ENCODE measurements at regions not wholly inside any gene's neighbourhood (a gene's known extent, or its start where the extent isn't known, plus 50 kb on each side); places are given as distances from the start of the nearest gene placed in this dataset.

DNA sequence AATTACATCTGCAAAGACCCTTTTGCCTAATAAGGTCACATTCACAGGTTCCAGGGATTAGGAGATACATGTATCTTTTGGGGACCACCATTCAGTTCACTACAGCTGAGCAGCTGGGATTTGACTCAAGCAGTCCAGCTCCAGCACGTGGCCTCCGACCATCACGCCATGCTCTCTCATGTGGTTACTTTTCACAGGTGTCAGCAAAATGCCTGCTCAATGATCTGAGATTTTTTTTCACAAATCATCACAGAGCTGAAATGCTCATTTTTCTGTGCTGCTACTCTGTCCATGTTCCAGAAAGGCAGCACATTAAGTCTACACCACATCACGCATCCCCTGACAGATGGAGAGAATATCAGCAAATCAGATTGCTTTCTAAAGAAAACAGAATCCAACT lies 98.5 kb upstream of the RMDN2 start:
- Histone ChIP-seq H3K27ac (ENCODE audit: low read depth in 1 of 2, low read length in 1 of 2) (no peak overlapping the region), H3K27me3 (ENCODE audit: control insufficient read depth in 2 of 2, insufficient read depth in 1 of 2, low read length in 1 of 2) (no peaks in the 10 kb centered on the region), H3K4me3 (ENCODE audit: low read length in 2 of 2) (no peak overlapping the region), H3K9me3 (ENCODE audit: control insufficient read depth in 2 of 2, insufficient read depth in 1 of 2, low read length in 1 of 2) (no peaks in the 10 kb centered on the region), H3K4me1 (ENCODE audit: control insufficient read depth in 2 of 2, insufficient read depth in 2 of 2, low read length in 2 of 2) (peaks cover 2 to 18% of the 10 kb centered on the region in 2 donors), H3K36me3 (ENCODE audit: control insufficient read depth in 2 of 2, insufficient read depth in 2 of 2, low read length in 1 of 2) (no peaks in the 10 kb centered on the region)
- DNase-seq (ENCODE audit: low read depth in 6 of 9, low spot score in 9 of 9), result no peak
- WGBS, result 46% methylated on average over 4 of the region's 4 CpGs

DNA sequence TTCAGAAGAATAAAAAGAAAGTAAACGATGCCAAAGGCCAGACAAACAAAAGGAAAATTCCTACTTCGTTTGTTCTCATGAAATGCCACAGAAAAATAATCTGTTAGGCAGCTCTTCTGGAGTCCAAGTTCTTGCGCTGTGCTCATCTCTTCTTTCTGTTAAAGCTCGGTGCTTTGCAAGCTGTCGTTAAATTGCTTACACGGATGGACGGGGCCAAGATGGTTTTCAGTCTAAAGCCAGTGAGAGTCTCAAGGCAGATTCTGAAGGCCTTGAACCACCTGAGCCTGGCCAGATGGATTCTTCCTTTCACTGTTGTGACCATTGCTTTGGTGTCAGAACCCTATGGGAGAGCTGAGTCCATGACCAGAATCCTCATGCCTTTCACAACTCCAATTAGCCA lies 97.6 kb upstream of the RMDN2 start:
- DNase-seq (ENCODE audit: low read depth in 6 of 9, low spot score in 9 of 9), result no peak
- Histone ChIP-seq H3K36me3 (ENCODE audit: control insufficient read depth in 2 of 2, insufficient read depth in 2 of 2, low read length in 1 of 2) (no peaks in the 10 kb centered on the region), H3K27ac (ENCODE audit: low read depth in 1 of 2, low read length in 1 of 2) (no peak overlapping the region), H3K9me3 (ENCODE audit: control insufficient read depth in 2 of 2, insufficient read depth in 1 of 2, low read length in 1 of 2) (no peaks in the 10 kb centered on the region), H3K4me1 (ENCODE audit: control insufficient read depth in 2 of 2, insufficient read depth in 2 of 2, low read length in 2 of 2) (peaks cover 2 to 21% of the 10 kb centered on the region in 2 donors), H3K4me3 (ENCODE audit: low read length in 2 of 2) (no peak overlapping the region), H3K27me3 (ENCODE audit: control insufficient read depth in 2 of 2, insufficient read depth in 1 of 2, low read length in 1 of 2) (no peaks in the 10 kb centered on the region)
- 98% methylated on average over 7 of the region's 7 CpGs for WGBS

DNA sequence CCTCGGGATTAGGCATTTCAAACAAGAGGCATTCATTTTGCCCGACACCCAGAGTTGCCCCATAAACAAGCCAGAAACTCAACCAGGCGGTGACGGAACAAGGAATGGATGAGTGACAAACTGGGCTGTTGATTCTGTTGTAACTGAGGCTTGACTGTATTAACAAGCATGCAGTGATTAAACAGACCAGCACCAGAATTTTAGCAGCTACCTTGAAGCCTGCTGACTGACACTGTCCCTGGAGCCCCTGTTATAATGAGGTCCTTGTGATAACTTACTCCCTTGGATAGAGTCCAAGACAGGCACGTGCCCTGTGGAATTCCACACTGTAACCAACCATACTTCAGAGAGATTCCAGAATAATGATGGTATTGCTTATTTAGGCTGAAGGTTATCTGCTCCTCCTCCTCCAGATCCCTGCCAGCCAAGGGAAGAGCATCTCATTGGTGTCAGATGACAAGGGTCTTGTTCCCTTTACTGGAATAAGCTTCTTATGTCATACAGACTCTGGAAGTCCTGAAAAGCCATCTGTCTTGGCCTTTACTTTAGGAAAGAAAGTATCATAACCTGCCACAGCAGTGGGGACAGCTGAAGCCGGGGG lies 97.1 kb upstream of the RMDN2 start:
- Histone ChIP-seq H3K36me3 (ENCODE audit: control insufficient read depth in 2 of 2, insufficient read depth in 2 of 2, low read length in 1 of 2) (no peaks in the 10 kb centered on the region), H3K4me1 (ENCODE audit: control insufficient read depth in 2 of 2, insufficient read depth in 2 of 2, low read length in 2 of 2) (peaks cover 0 to 21% of the 10 kb centered on the region in 2 donors), H3K9me3 (ENCODE audit: control insufficient read depth in 2 of 2, insufficient read depth in 1 of 2, low read length in 1 of 2) (no peaks in the 10 kb centered on the region), H3K27me3 (ENCODE audit: control insufficient read depth in 2 of 2, insufficient read depth in 1 of 2, low read length in 1 of 2) (no peaks in the 10 kb centered on the region), H3K4me3 (ENCODE audit: low read length in 2 of 2) (no peak overlapping the region), H3K27ac (ENCODE audit: low read depth in 1 of 2, low read length in 1 of 2) (no peak overlapping the region)
- 82% methylated on average over 6 of the region's 6 CpGs for WGBS
- no peak for DNase-seq (ENCODE audit: low read depth in 6 of 9, low spot score in 9 of 9)

- Histone ChIP-seq H3K36me3 (ENCODE audit: control insufficient read depth in 2 of 2, insufficient read depth in 2 of 2, low read length in 1 of 2) (no peaks in the 10 kb centered on the region), H3K4me3 (ENCODE audit: low read length in 2 of 2) (no peak overlapping the region), H3K27me3 (ENCODE audit: control insufficient read depth in 2 of 2, insufficient read depth in 1 of 2, low read length in 1 of 2) (no peaks in the 10 kb centered on the region), H3K27ac (ENCODE audit: low read depth in 1 of 2, low read length in 1 of 2) (no peak overlapping the region), H3K9me3 (ENCODE audit: control insufficient read depth in 2 of 2, insufficient read depth in 1 of 2, low read length in 1 of 2) (no peaks in the 10 kb centered on the region), H3K4me1 (ENCODE audit: control insufficient read depth in 2 of 2, insufficient read depth in 2 of 2, low read length in 2 of 2) (peaks cover 0 to 21% of the 10 kb centered on the region in 2 donors)
- 18% methylated on average over 3 of the region's 3 CpGs for WGBS
- DNase-seq (ENCODE audit: low read depth in 6 of 9, low spot score in 9 of 9), result peak in 1 of 9 donors; percentile 19
Measured at GRCh38 chr2:37829202-37829601, 95.9 kb upstream of the RMDN2 start.

DNA sequence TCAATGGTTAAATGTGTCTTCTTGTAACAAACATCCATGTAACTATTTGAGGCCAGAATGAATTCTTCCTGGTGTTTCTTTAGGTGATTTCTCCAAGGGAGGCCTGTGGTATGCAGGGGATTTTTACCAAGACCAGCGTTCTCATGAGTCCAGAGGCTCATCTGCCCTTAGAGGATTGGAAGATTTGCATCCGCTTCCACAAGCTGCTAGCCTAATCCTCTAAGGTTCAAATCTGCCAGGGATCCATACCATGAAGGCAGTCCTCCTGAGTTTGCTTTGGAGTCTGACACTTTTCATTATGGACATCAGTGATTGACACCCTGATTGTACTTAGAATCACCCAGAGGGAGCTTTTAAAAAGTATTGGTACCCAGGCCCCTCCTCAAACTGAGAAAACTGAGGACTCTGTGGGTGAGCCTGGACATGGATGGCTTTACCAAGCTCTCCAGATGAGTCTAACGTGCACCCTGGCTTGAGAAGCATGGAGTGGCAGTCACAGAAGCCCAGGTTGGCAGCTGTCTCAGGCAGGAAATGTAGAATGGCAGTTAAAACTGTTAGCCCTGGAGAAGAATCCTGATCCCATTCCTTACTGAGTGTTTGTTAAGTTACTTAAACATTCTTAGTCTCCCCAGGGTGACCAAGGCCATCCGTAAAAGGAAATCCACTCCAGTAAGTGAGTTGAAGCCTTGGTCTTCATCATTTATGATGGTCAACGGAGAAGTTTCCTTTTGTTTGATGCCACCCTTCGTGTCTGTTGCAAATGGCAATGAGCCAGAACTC lies 95.3 kb upstream of the RMDN2 start:
- Histone ChIP-seq H3K27me3 (ENCODE audit: control insufficient read depth in 2 of 2, insufficient read depth in 1 of 2, low read length in 1 of 2) (no peaks in the 10 kb centered on the region), H3K4me3 (ENCODE audit: low read length in 2 of 2) (no peak overlapping the region), H3K4me1 (ENCODE audit: control insufficient read depth in 2 of 2, insufficient read depth in 2 of 2, low read length in 2 of 2) (peaks cover 0 to 21% of the 10 kb centered on the region in 2 donors), H3K36me3 (ENCODE audit: control insufficient read depth in 2 of 2, insufficient read depth in 2 of 2, low read length in 1 of 2) (no peaks in the 10 kb centered on the region), H3K27ac (ENCODE audit: low read depth in 1 of 2, low read length in 1 of 2) (no peak overlapping the region), H3K9me3 (ENCODE audit: control insufficient read depth in 2 of 2, insufficient read depth in 1 of 2, low read length in 1 of 2) (no peaks in the 10 kb centered on the region)
- WGBS, result 36% methylated on average over 6 of the region's 6 CpGs
- peak in 1 of 9 donors; percentile 26 for DNase-seq (ENCODE audit: low read depth in 6 of 9, low spot score in 9 of 9)

- WGBS, result 98% methylated on average over 2 of the region's 2 CpGs
- Histone ChIP-seq H3K4me3 (ENCODE audit: low read length in 2 of 2) (no peak overlapping the region), H3K4me1 (ENCODE audit: control insufficient read depth in 2 of 2, insufficient read depth in 2 of 2, low read length in 2 of 2) (peaks cover 0 to 21% of the 10 kb centered on the region in 2 donors), H3K27ac (ENCODE audit: low read depth in 1 of 2, low read length in 1 of 2) (no peak overlapping the region), H3K27me3 (ENCODE audit: control insufficient read depth in 2 of 2, insufficient read depth in 1 of 2, low read length in 1 of 2) (no peaks in the 10 kb centered on the region), H3K36me3 (ENCODE audit: control insufficient read depth in 2 of 2, insufficient read depth in 2 of 2, low read length in 1 of 2) (no peaks in the 10 kb centered on the region), H3K9me3 (ENCODE audit: control insufficient read depth in 2 of 2, insufficient read depth in 1 of 2, low read length in 1 of 2) (no peaks in the 10 kb centered on the region)
- DNase-seq (ENCODE audit: low read depth in 6 of 9, low spot score in 9 of 9), result no peak
Measured at GRCh38 chr2:37830636-37831035, 94.5 kb upstream of the RMDN2 start.

DNA sequence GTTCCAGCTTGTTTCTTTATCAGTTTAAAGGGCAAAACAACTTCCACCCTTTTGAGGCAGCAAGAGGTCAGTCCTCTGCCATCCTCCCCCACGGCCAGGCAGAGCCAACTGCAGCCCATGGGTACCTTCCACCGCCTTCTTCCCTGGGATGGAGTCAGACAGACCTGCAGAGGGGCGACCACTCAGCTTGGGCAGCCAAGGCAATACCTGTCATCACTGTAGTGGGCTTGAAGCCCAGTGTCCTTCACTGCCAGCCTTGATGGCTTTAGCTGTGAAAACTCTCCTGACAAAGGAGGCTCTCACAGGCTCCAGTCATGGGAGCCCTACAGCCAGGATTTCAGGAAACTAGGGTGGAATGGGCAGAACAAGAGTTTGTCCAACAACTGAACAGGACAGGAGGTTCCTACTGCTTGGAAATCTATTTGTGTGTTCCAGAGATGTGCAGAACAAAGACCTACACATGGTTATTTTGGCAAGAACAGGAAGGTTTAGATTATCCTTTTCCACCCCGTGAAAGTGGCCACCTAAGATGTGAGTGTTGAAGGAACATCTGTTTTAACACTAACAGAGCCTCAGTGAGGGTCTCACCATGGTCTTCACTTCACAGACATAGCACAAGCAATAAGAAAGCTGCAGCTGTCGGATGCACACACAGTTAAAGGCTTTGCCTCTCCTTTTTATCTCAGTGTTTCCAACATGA lies 93.9 kb upstream of the RMDN2 start:
- peaks cover 0 to 21% of the 10 kb centered on the region in 2 donors for H3K4me1 ChIP-seq (ENCODE audit: control insufficient read depth in 2 of 2, insufficient read depth in 2 of 2, low read length in 2 of 2)
- no peaks in the 10 kb centered on the region for H3K9me3 ChIP-seq (ENCODE audit: control insufficient read depth in 2 of 2, insufficient read depth in 1 of 2, low read length in 1 of 2)
- no peaks in the 10 kb centered on the region for H3K27me3 ChIP-seq (ENCODE audit: control insufficient read depth in 2 of 2, insufficient read depth in 1 of 2, low read length in 1 of 2)
- WGBS, result 91% methylated on average over 5 of the region's 5 CpGs
- DNase-seq (ENCODE audit: low read depth in 6 of 9, low spot score in 9 of 9), result peak in 2 of 9 donors; percentile 26 to 38
- H3K36me3 ChIP-seq (ENCODE audit: control insufficient read depth in 2 of 2, insufficient read depth in 2 of 2, low read length in 1 of 2), result no peaks in the 10 kb centered on the region
- no peak overlapping the region for H3K27ac ChIP-seq (ENCODE audit: low read depth in 1 of 2, low read length in 1 of 2)
- no peak overlapping the region for H3K4me3 ChIP-seq (ENCODE audit: low read length in 2 of 2)

- H3K36me3 ChIP-seq (ENCODE audit: control insufficient read depth in 2 of 2, insufficient read depth in 2 of 2, low read length in 1 of 2), result no peaks in the 10 kb centered on the region
- peak; percentile 40 to 88 (median 71) for DNase-seq (ENCODE audit: low read depth in 6 of 9, low spot score in 9 of 9)
- WGBS, result 54% methylated on average over 3 of the region's 3 CpGs
- no peaks in the 10 kb centered on the region for H3K9me3 ChIP-seq (ENCODE audit: control insufficient read depth in 2 of 2, insufficient read depth in 1 of 2, low read length in 1 of 2)
- no peak overlapping the region for H3K27ac ChIP-seq (ENCODE audit: low read depth in 1 of 2, low read length in 1 of 2)
- H3K4me1 ChIP-seq (ENCODE audit: control insufficient read depth in 2 of 2, insufficient read depth in 2 of 2, low read length in 2 of 2), result peaks cover 0 to 19% of the 10 kb centered on the region in 2 donors
- no peaks in the 10 kb centered on the region for H3K27me3 ChIP-seq (ENCODE audit: control insufficient read depth in 2 of 2, insufficient read depth in 1 of 2, low read length in 1 of 2)
- H3K4me3 ChIP-seq (ENCODE audit: low read length in 2 of 2), result no peak overlapping the region
Measured at GRCh38 chr2:37832590-37833197, 92.4 kb upstream of the RMDN2 start.

GRCh38 chr2:37833423-37833822 lies 91.7 kb upstream of the RMDN2 start:
- H3K27me3 ChIP-seq (ENCODE audit: control insufficient read depth in 2 of 2, insufficient read depth in 1 of 2, low read length in 1 of 2), result no peaks in the 10 kb centered on the region
- H3K4me1 ChIP-seq (ENCODE audit: control insufficient read depth in 2 of 2, insufficient read depth in 2 of 2, low read length in 2 of 2), result peaks cover 0 to 15% of the 10 kb centered on the region in 2 donors
- WGBS, result 49% methylated on average over 7 of the region's 7 CpGs
- no peak overlapping the region for H3K27ac ChIP-seq (ENCODE audit: low read depth in 1 of 2, low read length in 1 of 2)
- H3K9me3 ChIP-seq (ENCODE audit: control insufficient read depth in 2 of 2, insufficient read depth in 1 of 2, low read length in 1 of 2), result no peaks in the 10 kb centered on the region
- DNase-seq (ENCODE audit: low read depth in 6 of 9, low spot score in 9 of 9), result peak in 1 of 9 donors; percentile 8
- no peak overlapping the region for H3K4me3 ChIP-seq (ENCODE audit: low read length in 2 of 2)
- no peaks in the 10 kb centered on the region for H3K36me3 ChIP-seq (ENCODE audit: control insufficient read depth in 2 of 2, insufficient read depth in 2 of 2, low read length in 1 of 2)

Measured in thymus (tissue), 11 donors.